GM18502 (cell line): ENCODE measurements at regions not wholly inside any gene's neighbourhood (a gene's known extent, or its start where the extent isn't known, plus 50 kb on each side); places are given as distances from the start of the nearest gene placed in this dataset.
"Not testable (repeated sequence)": the region's sequence is repeated elsewhere in the genome, so short reads cannot be mapped to it uniquely, and the experiment has no call there.

ENCODE experiments used
- ATAC-seq: cut with Tn5 transposase; IDR thresholded peaks from one replicate; pipeline ENCODE4 v1.9.1; 2021; ENCODE audit warnings: mild to moderate bottlenecking; ENCODE audit not compliant: unreplicated experiment, poor library complexity

DNA sequence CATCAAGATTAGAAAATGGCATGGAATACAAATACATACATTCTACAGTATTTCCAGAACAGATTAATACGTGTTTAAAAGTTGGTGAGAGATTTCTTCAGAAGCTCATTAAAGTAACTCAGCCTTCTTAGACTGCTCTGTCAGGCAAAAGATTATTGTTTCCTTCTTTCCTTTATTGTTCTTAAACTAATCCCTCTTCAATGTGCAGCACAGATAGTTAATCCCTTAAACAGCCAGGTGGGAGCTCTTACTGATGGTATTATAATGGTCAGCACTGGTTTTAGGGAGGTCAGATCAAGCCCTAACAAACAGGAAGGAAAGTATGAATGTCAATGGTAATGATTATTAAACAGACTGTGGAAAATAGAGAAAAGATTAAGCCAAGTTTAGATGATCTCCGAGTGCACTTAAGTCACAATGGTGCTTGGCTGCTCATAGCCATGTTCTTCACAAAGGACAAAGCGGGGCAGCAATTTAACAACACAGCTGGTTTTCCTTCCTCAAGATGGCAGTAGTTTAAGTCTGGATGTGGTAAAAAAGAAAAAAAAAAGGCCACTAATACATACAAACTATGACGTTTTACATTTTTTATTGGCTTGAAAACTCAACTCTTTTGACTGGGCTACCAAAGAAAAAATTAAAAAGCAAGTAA, 992.6 kb downstream of the PCDH9 start:
- ATAC-seq, result no peak

DNA sequence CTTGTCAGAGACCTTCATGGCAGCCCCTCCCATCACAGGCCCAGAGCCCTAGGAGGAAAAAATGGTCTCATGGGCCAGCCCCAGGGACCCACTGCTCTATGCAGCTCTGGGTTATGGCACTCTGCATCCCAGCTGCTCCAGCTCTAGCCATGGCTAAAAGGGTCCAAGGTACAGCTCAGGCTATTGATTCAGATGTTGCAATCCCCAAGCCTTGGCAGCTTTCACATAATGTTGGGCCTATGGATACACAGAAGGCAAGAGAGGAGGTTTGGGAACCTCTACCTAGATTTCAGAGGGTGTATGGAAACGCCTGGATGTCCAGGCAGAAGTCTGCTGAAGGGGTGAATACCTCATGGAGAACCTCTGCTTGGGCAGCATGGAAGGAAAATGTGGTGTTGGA, 996.0 kb downstream of the PCDH9 start:
- ATAC-seq, result no peak

DNA sequence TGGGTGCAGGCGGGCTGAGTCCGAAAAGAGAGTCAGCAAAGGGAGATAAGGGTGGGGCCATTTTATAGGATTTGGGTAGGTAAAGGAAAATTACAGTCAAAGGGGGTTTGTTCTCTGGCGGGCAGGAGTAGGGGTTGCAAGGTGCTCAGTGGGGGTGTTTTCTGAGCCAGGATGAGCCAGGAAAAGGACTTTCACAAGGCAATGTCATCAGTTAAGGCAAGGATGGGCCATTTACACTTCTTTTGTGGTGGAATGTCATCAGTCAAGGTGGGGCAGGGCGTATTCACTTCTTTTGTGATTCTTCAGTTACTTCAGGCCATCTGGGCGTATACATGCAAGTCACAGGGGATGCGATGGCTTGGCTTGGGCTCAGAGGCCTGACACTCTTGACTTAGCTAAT, 998.2 kb downstream of the PCDH9 start:
- ATAC-seq, result not testable (repeated sequence)

DNA sequence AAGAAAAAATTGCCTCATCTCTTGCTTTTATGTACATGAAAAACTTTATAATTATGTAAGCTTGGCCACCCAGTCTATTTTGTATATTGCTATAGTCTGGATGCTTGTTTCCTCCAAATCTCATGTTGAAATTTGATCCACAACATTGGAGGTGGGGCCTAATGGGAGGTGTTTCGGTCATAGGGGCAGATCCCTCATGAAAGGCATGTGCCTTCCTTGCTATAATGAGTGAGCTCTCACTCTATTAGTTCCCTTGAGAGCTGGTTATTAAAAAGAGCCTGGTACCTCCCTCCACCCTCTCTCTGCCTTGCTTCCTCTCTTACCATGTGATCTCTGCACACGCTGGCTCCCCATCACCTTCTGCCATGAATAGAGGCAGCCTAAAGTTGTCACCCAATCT, 1005.1 kb downstream of the PCDH9 start:
- ATAC-seq, result no peak

DNA sequence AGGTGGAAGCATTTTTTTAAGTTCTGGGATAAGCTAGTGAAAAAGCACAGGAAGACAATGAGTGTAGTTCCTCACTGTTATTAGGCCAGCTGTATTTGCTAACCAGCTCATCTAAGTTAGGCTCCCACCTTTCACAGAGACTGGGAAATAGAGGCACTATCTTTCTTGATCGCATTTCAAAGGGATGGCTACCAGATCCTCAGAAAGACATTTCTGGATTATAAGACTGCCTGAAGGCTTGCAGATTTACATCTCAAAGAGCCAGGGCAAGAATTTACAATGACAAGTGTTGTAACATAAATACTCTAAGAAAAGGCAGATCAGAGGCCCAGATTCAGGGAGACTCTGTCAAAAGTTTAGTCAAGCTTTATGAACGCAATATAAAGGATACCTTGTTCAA, 1005.5 kb downstream of the PCDH9 start:
- no peak for ATAC-seq

DNA sequence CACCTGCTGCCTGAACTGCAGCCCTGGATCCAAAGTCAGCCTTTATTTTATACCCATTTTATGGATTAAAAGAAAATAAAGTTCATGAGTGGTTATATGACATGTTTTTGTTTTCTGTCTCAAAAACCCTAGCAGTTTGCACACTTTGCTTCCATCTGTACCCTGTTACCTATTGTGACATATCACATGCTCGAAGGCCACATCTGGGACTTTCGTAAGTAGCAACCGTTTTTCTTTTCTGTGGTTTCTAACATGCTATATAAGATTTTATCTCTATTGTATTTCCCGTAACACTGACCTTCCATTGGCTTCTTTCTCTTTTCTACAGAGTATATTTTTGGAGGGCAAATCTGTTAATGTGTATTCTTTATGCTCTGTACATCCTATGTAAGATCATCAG, 1007.2 kb downstream of the PCDH9 start:
- no peak for ATAC-seq

DNA sequence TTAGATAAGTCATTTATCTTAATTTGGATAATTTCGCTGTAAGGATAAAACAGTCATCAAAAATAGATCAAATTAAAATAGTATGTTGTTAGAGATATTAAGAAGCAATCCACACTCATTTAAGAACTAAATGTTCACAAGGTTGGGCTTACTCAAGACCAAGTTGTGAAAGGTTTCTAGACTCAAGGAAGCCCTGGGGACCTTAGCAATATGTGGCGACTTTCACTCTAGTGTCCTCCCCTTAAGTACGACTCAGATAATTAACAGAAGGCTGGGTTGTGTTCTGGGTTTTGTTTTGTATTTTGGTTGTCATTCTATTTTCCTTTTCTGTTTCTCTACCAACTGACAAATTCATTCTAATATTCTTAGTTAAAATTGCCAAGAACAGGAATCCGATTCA, 1008.0 kb downstream of the PCDH9 start:
- no peak for ATAC-seq

DNA sequence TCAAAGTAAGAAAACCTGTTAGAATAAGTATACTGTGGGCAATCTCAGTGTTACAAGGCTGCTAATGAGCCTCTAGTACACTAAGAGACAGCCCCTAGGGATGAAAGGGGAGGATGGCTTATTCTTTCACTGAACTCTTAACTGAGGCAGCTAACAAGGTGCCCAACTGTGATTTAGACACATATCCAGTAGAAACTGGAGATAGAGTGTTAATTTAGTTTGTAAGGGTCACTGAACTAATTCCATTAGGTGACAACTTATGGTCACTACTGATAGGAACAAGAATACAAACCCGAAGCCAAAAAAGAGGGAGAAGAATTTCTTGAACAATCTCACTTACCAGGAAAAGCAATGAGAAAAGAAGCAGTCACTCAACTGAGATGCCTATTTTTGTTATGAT, 1010.6 kb downstream of the PCDH9 start:
- ATAC-seq, result no peak

DNA sequence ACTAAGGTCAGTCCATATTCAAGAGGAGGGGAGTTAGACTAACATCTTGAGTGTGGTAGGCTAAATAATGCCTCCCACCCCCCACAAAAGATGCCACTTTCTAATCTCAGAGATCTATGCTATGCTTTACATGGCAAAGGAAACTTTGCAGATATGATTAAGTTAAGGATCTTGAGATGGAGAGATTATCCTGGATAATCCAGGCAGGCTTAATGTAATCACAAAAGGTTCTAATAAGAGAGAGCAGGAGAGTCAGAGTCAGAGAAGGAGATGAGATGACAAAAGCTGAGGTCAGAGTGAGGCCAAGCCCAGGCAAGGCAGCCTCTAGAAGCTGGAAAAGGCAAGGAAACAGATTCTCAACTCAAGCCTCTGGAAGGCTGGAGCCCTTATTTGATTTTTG, 1011.6 kb downstream of the PCDH9 start:
- ATAC-seq, result no peak

DNA sequence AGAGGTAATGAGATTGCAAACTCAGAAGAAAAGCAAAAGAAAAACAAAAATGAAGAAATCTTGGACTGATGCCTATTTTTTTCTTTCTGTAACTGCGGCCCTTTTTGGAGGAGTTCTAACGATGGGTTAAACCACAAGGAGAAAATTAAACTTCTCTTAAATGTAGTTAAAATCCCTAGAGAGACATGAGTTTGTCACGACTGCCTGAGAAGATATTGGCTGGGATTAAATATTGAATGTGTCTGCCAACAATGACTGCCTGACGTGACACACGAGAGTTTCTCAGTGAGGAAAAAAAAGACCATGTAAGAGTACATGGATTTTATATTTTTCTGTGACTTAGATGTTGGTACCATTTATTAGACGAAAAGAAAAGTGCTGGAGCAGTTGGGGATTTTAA, 1013.4 kb downstream of the PCDH9 start:
- no peak for ATAC-seq

DNA sequence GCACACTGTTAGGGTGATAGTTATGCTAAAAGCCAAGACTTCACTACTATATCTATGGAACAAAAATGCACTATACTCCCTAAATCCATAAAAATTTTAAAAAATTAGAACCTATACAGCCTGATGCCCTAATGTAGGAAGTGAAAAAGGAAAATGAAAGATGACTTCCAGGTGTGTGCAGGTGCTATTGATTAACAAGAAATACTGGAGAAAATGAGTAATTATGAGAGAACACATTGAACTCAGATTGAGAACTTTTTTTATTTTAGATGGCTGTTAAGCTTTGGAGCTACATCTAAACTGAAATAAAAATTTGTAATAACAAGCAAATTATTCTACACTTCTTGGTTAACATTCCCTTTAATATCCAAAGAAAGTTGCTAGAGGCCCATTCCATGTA, 1015.7 kb downstream of the PCDH9 start:
- no peak for ATAC-seq

DNA sequence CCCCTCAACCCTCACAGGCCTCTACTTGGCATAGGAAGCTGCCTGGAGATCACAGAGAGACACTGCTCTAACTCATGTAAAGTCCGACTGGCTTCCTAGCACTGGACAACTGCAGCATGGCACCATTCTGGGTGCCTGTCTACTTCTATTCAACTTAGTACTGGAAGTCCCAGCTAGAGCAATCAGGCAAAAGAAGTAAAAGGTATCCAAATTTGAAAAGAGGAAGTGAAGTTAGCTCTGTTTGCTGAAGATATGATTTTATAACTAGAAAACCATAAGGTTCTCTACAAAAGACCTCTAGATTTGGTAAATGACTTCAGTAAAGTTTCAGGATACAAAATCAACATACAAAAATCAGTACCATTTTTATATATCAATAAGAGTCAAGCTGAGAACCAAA, 1017.6 kb downstream of the PCDH9 start:
- peak; percentile 52 for ATAC-seq

DNA sequence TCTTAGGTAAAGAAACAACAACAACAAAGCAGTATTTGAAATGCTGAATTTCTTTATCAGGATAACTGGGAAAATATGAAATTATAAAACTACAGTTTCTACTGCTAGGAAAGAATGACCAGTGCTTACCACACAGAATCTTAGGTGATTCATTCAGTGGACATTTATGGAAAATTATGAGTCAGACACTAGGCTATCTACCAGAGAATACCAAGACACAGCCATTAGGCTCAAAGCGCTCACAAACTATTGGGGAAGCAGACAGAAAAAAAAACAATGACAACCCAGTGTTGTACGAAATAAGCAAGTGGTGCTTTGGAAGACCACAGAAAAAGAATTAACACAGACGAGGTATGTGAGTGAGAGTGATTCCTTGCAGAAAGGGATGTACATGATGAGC, 1019.5 kb downstream of the PCDH9 start:
- no peak for ATAC-seq

DNA sequence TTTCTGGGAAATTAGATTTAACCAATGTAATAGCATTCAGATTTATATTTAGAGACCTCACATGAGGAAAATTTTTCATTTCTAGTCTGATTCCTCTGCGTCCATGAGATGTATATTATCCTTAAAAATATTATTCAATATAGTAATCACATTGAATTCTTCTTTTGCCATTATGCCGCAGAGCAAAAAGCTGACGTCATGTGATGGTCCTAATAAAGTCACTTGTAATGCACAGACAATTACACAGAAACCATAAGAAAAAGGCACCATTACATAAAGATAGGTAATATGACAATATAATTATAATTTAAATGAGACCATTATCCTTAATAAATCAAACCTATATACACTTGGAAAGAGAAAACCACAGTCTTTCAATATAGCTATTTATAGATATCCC, 1021.5 kb downstream of the PCDH9 start:
- ATAC-seq, result no peak

DNA sequence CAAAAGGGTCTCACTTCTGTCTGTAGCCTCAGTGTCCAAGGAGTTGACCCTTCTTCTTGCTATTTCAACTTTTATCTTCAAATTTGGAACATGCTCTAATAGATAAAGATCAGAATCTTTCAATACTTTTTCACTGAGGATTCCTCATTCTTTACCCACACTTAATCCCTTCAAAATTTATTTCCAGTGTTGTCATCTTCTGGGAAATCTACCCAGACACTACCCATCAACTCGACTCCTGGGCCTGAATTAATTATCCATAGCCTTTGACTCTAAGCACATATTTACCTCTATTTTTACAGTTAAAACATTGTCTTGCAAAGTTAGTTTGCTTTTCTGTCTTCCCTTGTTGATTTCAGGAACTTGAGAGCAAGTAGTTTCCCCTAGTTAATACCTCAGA, 1022.5 kb downstream of the PCDH9 start:
- ATAC-seq, result no peak

DNA sequence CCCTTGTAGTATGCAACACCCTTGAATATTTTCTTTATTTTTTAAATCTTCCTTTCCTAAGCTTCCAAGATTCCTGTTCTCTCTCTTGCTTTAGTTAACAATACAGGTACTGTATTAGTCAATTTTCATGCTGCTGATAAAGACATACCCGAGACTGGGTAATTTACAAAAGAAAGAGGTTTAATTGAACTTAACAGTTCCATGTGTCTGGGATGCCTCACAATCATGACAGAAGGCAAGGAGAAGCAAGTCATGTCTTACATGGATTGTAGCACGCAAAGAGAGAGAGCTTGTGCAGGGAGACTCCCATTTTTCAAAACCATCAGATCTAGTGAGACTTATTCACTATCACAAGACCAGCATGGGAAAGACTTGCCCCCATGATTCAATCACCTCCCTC, 1024.3 kb downstream of the PCDH9 start:
- no peak for ATAC-seq

DNA sequence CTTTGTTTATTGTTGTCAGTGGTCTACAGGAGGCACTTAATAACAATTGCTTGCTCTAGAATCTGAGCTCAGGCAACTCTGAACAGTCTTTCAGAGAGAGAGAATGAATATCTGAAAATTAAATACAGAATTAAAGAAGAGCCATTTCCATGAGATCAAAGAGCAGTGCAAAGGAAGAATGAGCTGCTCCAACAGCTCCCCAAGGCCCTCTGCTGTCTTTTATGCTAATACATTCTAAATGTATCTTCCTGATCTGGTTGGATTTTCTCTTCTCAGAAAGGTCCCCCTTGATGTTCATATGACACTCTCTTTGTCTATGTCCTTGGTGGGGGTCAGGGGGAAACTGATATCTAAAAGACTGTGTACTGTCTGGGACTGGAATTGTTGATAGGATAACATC, 1029.6 kb downstream of the PCDH9 start:
- ATAC-seq, result no peak

DNA sequence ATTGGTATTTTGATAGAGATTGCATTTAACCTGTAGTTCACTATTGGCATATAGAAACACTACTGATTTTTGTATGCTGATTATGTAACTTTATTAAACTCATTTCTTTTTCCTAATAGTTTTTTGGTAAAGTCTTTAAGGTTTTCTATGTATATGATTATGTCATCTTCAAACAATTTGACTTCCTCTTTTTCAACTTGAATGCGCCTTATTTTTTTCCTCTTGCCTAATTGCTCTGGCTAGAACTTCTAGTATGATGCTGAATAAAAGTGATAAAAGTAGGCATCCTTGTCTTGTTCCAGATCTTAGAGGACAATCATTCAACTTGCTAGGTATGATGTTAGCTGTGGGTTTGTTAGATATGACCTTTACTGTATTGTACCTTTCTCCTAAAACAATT, 1034.9 kb downstream of the PCDH9 start:
- ATAC-seq, result no peak

DNA sequence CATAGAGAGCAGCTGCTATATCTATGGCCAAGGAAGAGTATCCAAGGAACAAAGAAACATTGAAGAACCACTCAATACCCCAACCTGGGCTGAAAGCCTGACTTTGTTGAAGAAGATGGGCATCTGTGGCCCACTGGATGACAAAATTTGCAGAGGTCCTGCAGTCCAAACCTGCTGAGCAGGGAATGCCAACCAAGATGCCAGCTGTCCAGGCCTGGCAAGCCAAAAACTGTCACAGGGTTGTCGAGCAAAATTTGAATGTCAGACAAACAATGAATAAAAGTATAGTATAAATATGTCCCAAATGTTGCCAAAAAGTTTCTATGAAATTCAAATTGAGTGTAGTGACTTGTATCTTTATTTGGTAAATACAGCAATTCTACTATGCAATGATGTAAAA, 1040.2 kb downstream of the PCDH9 start:
- no peak for ATAC-seq

DNA sequence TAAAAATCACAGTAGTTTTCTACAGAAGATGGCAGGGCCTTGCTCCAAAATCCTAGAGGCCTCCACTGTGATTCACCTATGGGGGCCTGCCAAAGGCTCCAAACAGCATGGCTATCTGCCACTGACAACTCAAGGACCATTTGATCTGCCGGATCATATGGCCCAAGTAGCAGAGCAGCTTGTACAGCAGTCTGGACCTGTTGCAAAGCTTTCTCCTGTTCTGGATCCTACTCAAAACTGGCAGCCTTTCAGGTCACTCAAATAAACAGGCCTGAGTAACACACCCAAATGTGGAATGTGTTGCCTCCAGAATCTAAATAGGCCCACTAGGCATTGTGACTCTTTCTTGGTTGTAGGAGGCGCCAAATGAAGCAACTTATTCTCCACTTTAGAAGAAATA, 1049.3 kb downstream of the PCDH9 start:
- ATAC-seq, result no peak

DNA sequence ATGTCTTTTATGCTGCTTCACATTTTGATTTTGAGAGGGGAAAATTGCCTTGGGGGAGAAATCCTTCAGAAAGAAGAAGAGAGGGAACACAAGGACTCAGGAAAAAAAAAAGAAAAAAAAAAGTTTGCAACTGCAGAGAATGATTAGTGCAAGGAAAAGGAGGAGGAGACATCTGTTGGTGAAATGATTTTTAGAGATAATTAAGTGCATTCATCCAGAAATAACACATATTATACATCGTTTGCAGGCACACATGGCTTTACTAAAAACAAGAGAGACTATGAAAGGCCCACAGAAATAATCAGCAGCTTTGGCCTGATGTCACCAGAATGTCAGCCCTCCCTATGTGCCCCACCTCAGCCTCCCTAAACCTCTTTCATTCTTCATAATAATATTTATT, 1058.2 kb downstream of the PCDH9 start:
- ATAC-seq, result no peak

DNA sequence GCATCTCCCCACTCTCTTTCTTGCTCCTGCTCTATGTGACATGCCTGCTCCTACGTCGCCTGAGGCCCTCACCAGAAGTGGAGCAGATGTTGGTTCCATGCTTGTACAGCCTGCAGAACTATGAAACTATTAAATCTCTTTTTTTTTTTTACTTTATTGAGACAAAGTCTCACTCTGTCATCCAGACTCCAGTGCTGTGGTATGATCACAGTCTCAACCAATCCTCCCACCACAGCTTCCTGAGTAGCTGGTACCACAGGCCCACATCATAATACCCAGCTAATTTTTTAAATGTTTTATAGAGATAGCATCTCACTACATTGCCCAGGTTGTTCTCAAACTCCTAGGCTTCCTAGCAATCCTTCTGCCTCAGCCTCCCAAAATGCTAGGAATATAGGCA, 1067.7 kb downstream of the PCDH9 start:
- no peak for ATAC-seq

DNA sequence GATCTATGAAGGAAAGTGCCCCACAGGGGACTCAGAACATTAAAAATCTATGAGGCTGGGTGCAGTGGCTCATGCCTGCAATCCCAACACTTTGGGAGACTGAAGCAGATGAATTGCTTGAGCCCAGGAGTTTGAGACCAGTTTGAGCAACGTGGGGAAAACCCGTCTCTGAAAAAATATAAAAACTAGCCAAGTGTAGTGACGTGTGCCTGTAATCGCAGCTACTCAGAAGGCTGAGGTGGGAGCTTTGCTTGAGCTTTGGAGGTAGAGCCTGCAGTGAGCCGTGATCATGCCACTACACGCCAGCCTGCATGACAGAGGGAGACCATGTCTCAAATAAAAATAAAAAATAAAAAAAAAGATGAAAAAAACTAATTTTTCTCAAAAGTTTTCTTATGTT, 1070.6 kb downstream of the PCDH9 start:
- peak; percentile 65 for ATAC-seq
